ENCODE measurements at regions not wholly inside any gene's neighbourhood (a gene's known extent, or its start where the extent isn't known, plus 50 kb on each side); places are given as distances from the start of the nearest gene placed in this dataset.

DNA sequence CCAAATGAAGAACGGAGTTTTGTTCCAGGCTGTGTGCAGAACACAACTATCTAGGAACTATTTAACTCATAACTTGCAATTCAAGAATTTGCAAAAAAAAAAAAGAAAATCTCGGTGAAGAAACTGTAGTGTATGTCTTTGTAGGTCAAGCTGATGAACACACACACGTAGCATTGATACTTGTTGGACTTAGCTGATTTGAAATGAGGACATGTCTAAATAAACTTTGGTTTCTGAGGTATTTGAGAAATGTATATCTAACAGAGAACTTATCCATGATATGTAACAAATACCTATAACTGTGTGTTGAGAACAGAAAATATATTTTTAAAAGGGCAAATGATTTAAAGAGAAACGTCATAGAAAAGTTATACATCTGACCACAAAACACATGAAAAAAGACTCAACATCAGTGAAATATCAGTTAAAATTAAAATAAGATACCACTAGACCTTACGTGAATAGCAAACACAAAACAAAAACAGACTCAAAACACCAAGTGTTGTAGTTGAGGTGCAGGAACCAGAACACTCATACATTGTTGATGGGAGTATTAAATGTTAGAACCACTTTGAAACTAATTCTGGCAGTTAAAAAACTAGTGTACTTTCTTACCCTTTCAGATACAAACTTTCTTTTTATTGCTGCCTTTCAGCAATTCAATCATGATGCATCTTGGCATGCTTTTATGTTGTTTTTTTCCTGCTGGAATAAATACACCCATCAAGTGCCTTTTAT lies 1535.8 kb upstream of the PCDH10 start:
- Histone ChIP-seq H3K27me3 (replicated peaks) (no peaks in the 10 kb centered on the region), H3K27ac (no peak overlapping the region), H3K36me3 (replicated peaks) (no peaks in the 10 kb centered on the region), H3K4me3 (ENCODE audit: low read depth, low read length) (no peak overlapping the region)
- TF ChIP-seq CTCF (IDR thresholded peaks at IDR 0.05; ENCODE audit: low read depth, low read length, missing control alignments), result no peak
- in situ Hi-C loops (cut with HindIII; ENCODE audit: low pct_ligation_motif_present, low sequenced_read_pairs), result no loop called here
- DNase-seq, result no peak

DNA sequence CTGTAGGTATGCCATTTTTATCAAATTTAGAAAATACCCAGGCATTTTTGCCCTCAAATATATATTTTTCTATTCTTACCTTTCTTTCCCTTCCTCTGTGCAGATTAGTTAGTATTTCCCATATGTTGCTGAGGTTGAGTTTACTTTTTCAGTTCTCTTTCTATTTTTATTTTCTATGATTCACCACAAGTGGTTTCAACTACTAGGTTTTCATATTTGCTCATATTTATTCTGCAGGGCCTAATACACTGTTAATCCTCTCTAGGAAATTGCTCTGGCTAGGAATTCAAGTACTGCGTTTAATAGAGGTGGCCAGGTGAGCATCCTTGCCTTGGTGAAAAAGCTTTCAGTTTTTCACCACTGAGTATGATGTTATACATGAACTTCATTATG lies 1535.3 kb upstream of the PCDH10 start:
- DNase-seq, result no peak
- in situ Hi-C loops (cut with HindIII; ENCODE audit: low pct_ligation_motif_present, low sequenced_read_pairs), result no loop called here
- no peak overlapping the region for H3K4me3 ChIP-seq (ENCODE audit: low read depth, low read length)
- no peaks in the 10 kb centered on the region for H3K36me3 ChIP-seq (replicated peaks)
- H3K27ac ChIP-seq, result no peak overlapping the region
- H3K27me3 ChIP-seq (replicated peaks), result no peaks in the 10 kb centered on the region
- no peak for TF ChIP-seq CTCF (IDR thresholded peaks at IDR 0.05; ENCODE audit: low read depth, low read length, missing control alignments)

- no peaks in the 10 kb centered on the region for H3K36me3 ChIP-seq (replicated peaks)
- no peak for DNase-seq
- H3K27me3 ChIP-seq (replicated peaks), result no peaks in the 10 kb centered on the region
- in situ Hi-C loops (cut with HindIII; ENCODE audit: low pct_ligation_motif_present, low sequenced_read_pairs), result no loop called here
- no peak overlapping the region for H3K4me3 ChIP-seq (ENCODE audit: low read depth, low read length)
- H3K27ac ChIP-seq, result no peak overlapping the region
- no peak for TF ChIP-seq CTCF (IDR thresholded peaks at IDR 0.05; ENCODE audit: low read depth, low read length, missing control alignments)
Measured at GRCh38 chr4:131632877-131633276, 1516.2 kb upstream of the PCDH10 start.

- Histone ChIP-seq H3K36me3 (replicated peaks) (no peaks in the 10 kb centered on the region), H3K27me3 (replicated peaks) (no peaks in the 10 kb centered on the region)
- TF ChIP-seq CTCF (IDR thresholded peaks at IDR 0.05; ENCODE audit: low read depth, low read length, missing control alignments), result no peak
Measured at GRCh38 chr4:131635191-131635590, 1513.9 kb upstream of the PCDH10 start.

DNA sequence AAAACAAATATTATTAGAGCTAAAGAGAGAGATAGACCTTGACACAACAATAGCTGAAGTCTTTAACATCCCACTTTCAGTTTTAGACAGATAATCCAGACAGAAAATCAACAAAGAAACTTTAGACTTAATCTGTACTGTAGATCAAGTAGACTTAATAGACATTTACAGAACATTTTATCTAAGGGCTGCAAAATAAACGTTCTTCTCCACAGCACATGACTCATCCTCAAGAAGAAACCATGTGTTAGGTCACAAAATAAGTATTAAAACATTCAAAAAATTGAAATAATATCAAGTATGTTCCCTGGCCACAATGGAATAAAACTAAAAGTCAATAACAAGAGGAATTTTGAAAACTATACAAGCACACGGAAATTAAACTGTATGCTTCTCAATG lies 1510.3 kb upstream of the PCDH10 start:
- H3K27ac ChIP-seq, result no peak overlapping the region
- in situ Hi-C loops (cut with HindIII; ENCODE audit: low pct_ligation_motif_present, low sequenced_read_pairs), result no loop called here
- TF ChIP-seq CTCF (IDR thresholded peaks at IDR 0.05; ENCODE audit: low read depth, low read length, missing control alignments), result no peak
- no peak for DNase-seq
- no peaks in the 10 kb centered on the region for H3K27me3 ChIP-seq (replicated peaks)
- no peak overlapping the region for H3K4me3 ChIP-seq (ENCODE audit: low read depth, low read length)
- no peaks in the 10 kb centered on the region for H3K36me3 ChIP-seq (replicated peaks)

More at GRCh38 chr4:131635191-131635590, 1513.9 kb upstream of the PCDH10 start:
- Histone ChIP-seq H3K4me3 (ENCODE audit: low read depth, low read length) (no peak overlapping the region), H3K27ac (no peak overlapping the region)
- in situ Hi-C loops (cut with HindIII; ENCODE audit: low pct_ligation_motif_present, low sequenced_read_pairs), result no loop called here
- DNase-seq, result no peak

DNA sequence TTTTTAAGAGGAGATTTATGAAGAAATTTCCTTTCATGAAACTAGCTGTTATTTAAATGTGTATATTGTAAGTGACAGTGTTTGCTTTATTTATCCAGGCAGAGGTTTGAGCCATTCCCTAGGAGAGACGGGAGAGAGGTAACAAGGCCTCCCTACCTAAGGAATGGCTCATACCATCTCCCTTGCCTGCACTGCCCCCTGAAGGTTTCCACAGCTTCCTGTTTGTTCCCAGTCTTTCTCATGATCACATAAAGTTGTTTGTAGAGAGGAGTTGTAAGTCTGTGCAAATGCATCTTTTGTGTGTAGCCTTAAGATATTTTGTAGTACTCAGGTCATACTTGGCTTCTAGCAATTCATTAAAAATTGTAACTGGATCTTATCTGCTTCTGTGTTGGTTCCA lies 1504.5 kb upstream of the PCDH10 start:
- Histone ChIP-seq H3K27me3 (replicated peaks) (no peaks in the 10 kb centered on the region), H3K36me3 (replicated peaks) (no peaks in the 10 kb centered on the region), H3K27ac (no peak overlapping the region), H3K4me3 (ENCODE audit: low read depth, low read length) (no peak overlapping the region)
- TF ChIP-seq CTCF (IDR thresholded peaks at IDR 0.05; ENCODE audit: low read depth, low read length, missing control alignments), result peak; percentile 77
- in situ Hi-C loops (cut with HindIII; ENCODE audit: low pct_ligation_motif_present, low sequenced_read_pairs), result no loop called here
- DNase-seq, result no peak

Measured in brain microvascular endothelial cell (primary cell).